DOHH2 (cell line): ENCODE measurements at regions not wholly inside any gene's neighbourhood (a gene's known extent, or its start where the extent isn't known, plus 50 kb on each side); places are given as distances from the start of the nearest gene placed in this dataset.
"Not testable (repeated sequence)": the region's sequence is repeated elsewhere in the genome, so short reads cannot be mapped to it uniquely, and the experiment has no call there.

Experiments used
- H3F3A ChIP-seq: fragments of 200-600 bp; sonication (generic), shearing (Covaris generic); 2 replicates; pipeline ENCODE4 v1.6.0; 2016; ENCODE audit warnings: antibody characterized with exemption, mild to moderate bottlenecking; ENCODE audit not compliant: control insufficient read depth, insufficient read depth
- H3K27ac ChIP-seq: fragments of 200-600 bp; sonication (generic); 2 replicates; pipeline ENCODE4 v1.5.1; 2014; ENCODE audit warnings: low read depth, mild to moderate bottlenecking, low read length, moderate library complexity
- H3K27me3 ChIP-seq: fragments of 200-600 bp; sonication (generic); 2 replicates; pipeline ENCODE4 v1.6.1; 2014; ENCODE audit warnings: mild to moderate bottlenecking, low read length, mixed read lengths; ENCODE audit not compliant: control insufficient read depth
- H3K36me3 ChIP-seq: fragments of 200-600 bp; sonication (generic); 2 replicates; pipeline ENCODE4 v1.6.1; 2014; ENCODE audit warnings: mild to moderate bottlenecking, low read length, moderate library complexity, mixed read lengths; ENCODE audit not compliant: control insufficient read depth
- H3K4me1 ChIP-seq: fragments of 200-600 bp; sonication (generic); 2 replicates; pipeline ENCODE4 v1.6.1; 2014; ENCODE audit warnings: mild to moderate bottlenecking, low read length, mixed read lengths; ENCODE audit not compliant: control insufficient read depth
- H3K4me2 ChIP-seq: fragments of 200-600 bp; sonication (generic); 2 replicates; pipeline ENCODE4 v1.6.0; 2014; ENCODE audit warnings: mild to moderate bottlenecking, low read length, moderate library complexity
- H3K4me3 ChIP-seq: fragments of 200-600 bp; sonication (generic); 2 replicates; pipeline ENCODE4 v1.5.1; 2014; ENCODE audit warnings: mild to moderate bottlenecking, low read length, mixed read lengths
- H3K79me2 ChIP-seq: fragments of 200-600 bp; sonication (generic); 2 replicates; pipeline ENCODE4 v1.6.1; 2014; ENCODE audit warnings: mild to moderate bottlenecking, low read length, mixed read lengths; ENCODE audit not compliant: control insufficient read depth
- H3K9me2 ChIP-seq: fragments of 200-600 bp; sonication (generic); replicated peaks from 2 replicates; pipeline ENCODE4 v1.6.1; 2014; ENCODE audit warnings: mild to moderate bottlenecking, low read length, mixed read lengths; ENCODE audit not compliant: control insufficient read depth
- H3K9me3 ChIP-seq: fragments of 200-600 bp; sonication (generic); 2 replicates; pipeline ENCODE4 v1.6.1; 2014; ENCODE audit warnings: antibody characterized with exemption, low read length, mixed read lengths; ENCODE audit not compliant: control insufficient read depth, insufficient read depth
- H4K20me1 ChIP-seq: fragments of 200-600 bp; sonication (generic); 2 replicates; pipeline ENCODE4 v1.6.0; 2014; ENCODE audit warnings: low read depth, mild to moderate bottlenecking, antibody characterized with exemption, low read length, moderate library complexity; ENCODE audit not compliant: control insufficient read depth, insufficient read depth
- EZH2phosphoT487 ChIP-seq: fragments of 200-600 bp; sonication (generic); IDR thresholded peaks from 2 replicates; pipeline ENCODE4 v1.6.1; 2017; ENCODE audit warnings: borderline replicate concordance, mild to moderate bottlenecking, antibody characterized with exemption, low read length, moderate library complexity, mixed read lengths
- TF ChIP-seq, protein P1 (sequence below): fragments of 200-600 bp; sonication (generic); IDR thresholded peaks from one replicate; pipeline ENCODE4 v1.5.1; 2014; ENCODE audit warnings: antibody characterized with exemption, mild to moderate bottlenecking, low read depth, low read length; ENCODE audit not compliant: poor library complexity, severe bottlenecking

DNA sequence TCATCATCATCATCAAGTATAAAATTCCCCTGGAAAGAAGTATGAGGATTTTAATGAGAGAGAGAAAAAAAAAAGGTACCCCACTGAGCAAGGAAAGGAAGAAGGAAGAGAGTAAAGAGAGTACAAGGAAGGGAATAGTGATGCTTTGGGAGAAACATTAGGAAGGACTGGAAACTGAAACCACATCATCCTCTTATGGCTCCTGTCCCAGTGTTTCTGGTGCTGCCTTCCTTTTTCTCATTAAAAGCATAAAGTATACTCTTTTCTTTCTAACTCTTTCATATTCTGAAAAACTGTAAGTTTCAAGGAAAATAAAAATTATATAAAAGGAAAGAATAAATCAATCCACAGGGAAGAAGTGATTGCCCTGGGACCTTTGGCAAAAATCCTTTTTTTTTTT, 616.4 kb upstream of the CBLB start:
- H3K79me2 ChIP-seq: no peaks in the 10 kb centered on the region
- no peak for TF ChIP-seq EZH2phosphoT487
- H3K27ac ChIP-seq: no peak overlapping the region

GRCh38 chr3:106485802-106486201, 617.0 kb upstream of the CBLB start:
- Histone ChIP-seq H3K4me3 (no peak overlapping the region), H4K20me1 (no peaks in the 10 kb centered on the region), H3K4me1 (no peaks in the 10 kb centered on the region), H3K4me2 (no peak overlapping the region), H3F3A (no peaks in the 10 kb centered on the region), H3K36me3 (no peaks in the 10 kb centered on the region), H3K27ac (no peak overlapping the region), H3K9me3 (no peaks in the 10 kb centered on the region), H3K9me2 (no peaks in the 10 kb centered on the region), H3K79me2 (no peaks in the 10 kb centered on the region), H3K27me3 (no peaks in the 10 kb centered on the region)
- TF ChIP-seq, protein P1, sequence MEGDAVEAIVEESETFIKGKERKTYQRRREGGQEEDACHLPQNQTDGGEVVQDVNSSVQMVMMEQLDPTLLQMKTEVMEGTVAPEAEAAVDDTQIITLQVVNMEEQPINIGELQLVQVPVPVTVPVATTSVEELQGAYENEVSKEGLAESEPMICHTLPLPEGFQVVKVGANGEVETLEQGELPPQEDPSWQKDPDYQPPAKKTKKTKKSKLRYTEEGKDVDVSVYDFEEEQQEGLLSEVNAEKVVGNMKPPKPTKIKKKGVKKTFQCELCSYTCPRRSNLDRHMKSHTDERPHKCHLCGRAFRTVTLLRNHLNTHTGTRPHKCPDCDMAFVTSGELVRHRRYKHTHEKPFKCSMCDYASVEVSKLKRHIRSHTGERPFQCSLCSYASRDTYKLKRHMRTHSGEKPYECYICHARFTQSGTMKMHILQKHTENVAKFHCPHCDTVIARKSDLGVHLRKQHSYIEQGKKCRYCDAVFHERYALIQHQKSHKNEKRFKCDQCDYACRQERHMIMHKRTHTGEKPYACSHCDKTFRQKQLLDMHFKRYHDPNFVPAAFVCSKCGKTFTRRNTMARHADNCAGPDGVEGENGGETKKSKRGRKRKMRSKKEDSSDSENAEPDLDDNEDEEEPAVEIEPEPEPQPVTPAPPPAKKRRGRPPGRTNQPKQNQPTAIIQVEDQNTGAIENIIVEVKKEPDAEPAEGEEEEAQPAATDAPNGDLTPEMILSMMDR: no peak
- no peak for TF ChIP-seq EZH2phosphoT487

More for the DNA sequence above, 616.4 kb upstream of the CBLB start:
- H3K4me3 ChIP-seq: no peak overlapping the region
- H3F3A ChIP-seq: no peaks in the 10 kb centered on the region
- no peaks in the 10 kb centered on the region for H3K9me2 ChIP-seq
- H3K9me3 ChIP-seq: no peaks in the 10 kb centered on the region
- H3K27me3 ChIP-seq: no peaks in the 10 kb centered on the region
- H3K4me1 ChIP-seq: no peaks in the 10 kb centered on the region
- H3K4me2 ChIP-seq: no peak overlapping the region
- H3K36me3 ChIP-seq: no peaks in the 10 kb centered on the region
- no peaks in the 10 kb centered on the region for H4K20me1 ChIP-seq

DNA sequence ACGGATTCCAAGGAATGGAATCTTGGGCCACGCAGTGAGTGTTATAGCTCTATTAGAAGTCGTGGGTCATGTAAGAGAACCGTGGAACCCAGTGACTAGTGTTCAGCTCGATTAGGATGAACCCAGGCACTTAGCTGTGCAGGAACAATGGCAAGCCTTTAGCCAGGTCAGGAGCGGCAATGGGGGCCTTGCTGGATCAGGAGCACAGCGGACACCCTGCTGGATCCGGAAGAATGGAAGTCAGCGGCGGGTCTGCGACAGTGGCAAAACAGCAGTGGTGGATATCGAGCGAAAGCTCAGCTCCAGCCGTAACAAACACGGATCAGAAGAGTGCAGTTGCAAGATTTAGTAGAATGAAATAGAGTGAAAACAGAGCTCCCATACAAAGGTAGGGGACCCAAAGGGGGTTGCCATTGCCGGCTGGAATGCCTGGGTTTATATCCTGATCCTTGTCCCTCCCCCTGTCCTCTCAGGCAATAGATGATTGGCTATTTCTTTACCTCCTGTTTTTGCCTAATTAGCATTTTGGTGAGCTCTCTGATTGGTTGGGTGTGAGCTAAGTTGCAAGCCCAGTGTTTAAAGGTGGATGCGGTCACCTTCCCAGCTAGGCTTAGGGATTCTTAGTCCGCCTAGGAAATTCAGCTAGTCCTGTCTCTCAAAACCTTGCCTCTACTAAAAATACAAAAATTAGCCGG, 618.3 kb upstream of the CBLB start:
- not testable (repeated sequence) for H3K4me1 ChIP-seq, H3K9me3 ChIP-seq, H3K79me2 ChIP-seq, H3K36me3 ChIP-seq, H3F3A ChIP-seq, H3K9me2 ChIP-seq, H3K4me3 ChIP-seq, H3K27ac ChIP-seq, H4K20me1 ChIP-seq, H3K4me2 ChIP-seq, H3K27me3 ChIP-seq

DNA sequence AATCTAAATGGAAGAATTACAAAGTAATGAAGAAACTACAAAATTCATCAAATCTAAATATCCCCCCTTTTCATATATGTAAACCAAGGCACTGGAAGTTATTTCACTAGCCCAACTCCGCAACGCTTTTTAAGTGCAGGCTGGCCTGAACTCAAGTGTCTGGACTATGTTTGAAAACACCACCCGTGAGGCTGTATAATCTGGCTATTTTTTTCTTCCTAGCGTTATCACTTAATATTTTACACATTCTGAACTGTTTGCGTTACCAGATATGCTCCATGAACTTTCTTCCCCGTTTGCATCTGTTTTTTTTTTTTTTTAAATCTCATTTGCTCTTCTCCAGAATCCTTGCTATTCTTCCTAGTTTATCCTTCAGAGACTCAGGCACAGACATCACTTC, 619.5 kb upstream of the CBLB start:
- no peaks in the 10 kb centered on the region for H3K27me3 ChIP-seq
- no peaks in the 10 kb centered on the region for H3F3A ChIP-seq
- no peaks in the 10 kb centered on the region for H3K79me2 ChIP-seq
- no peaks in the 10 kb centered on the region for H3K9me3 ChIP-seq
- no peaks in the 10 kb centered on the region for H4K20me1 ChIP-seq
- no peaks in the 10 kb centered on the region for H3K9me2 ChIP-seq
- no peaks in the 10 kb centered on the region for H3K36me3 ChIP-seq
- H3K4me1 ChIP-seq: no peaks in the 10 kb centered on the region
- H3K4me3 ChIP-seq: no peak overlapping the region
- no peak for TF ChIP-seq EZH2phosphoT487
- TF ChIP-seq, protein P1: no peak
- H3K4me2 ChIP-seq: no peak overlapping the region
- no peak overlapping the region for H3K27ac ChIP-seq
